Transverse colon (tissue), 4 donors: ENCODE measurements at regions not wholly inside any gene's neighbourhood (a gene's known extent, or its start where the extent isn't known, plus 50 kb on each side); places are given as distances from the start of the nearest gene placed in this dataset.

Experiments used
- EP300 ChIP-seq: sonication (generic); formaldehyde crosslinking; IDR thresholded peaks from one replicate; pipeline ENCODE4 v1.6.1; 2017; ENCODE audit warnings: antibody characterized with exemption, low read depth
- POLR2A ChIP-seq: fragments of 450-650 bp; IDR thresholded peaks from one replicate; pipeline ENCODE4 v1.6.1; 2016; ENCODE audit warnings: antibody characterized with exemption, mild to moderate bottlenecking, moderate library complexity
- POLR2AphosphoS5 ChIP-seq, 3 donors: sonication (generic); formaldehyde crosslinking; IDR thresholded peaks; one replicate each; pipeline ENCODE4 v1.6.1; 2016; ENCODE audit warnings: antibody characterized with exemption in 3 of 3
- TF ChIP-seq, protein P1 (sequence below), 5 experiments: fragments of 200-600 bp in 3 of 5; fragments of 450-650 bp in 2 of 5; sonication (generic) in 3 of 5; IDR thresholded peaks; 1 replicate in 2 of 5; 2 replicates in 3 of 5; pipeline ENCODE4 v1.5.1; 2016 to 2017; ENCODE audit warnings: antibody characterized with exemption in 5 of 5, inconsistent platforms in 3 of 5, mild to moderate bottlenecking in 2 of 5, moderate library complexity in 1 of 5

DNA sequence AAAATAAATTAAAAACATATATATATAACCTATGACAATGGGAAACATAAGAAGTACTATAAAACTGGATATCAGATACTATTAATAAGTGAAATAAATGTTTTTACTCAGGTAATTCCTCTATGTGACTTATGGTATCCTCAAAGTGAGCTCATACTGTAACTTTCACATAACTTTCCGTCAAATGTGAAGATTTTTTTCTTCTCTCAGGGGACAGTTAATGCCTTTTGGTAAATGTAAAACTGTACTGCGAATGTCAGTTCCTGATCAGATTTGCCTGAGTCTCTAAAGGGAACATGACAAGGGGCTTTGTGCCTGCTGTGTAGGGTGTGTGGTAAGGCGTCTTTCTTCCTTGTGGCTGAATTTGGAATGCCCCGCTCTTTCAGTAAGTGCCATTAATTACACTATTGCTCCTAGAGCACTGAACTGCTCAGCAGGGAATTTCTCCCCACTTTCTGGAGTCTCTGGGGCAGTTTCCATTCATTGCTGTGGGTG is 271.8 kb downstream of the PRL start:
- TF ChIP-seq POLR2A (no peak), EP300 (no peak), POLR2AphosphoS5 (IDR thresholded peaks at IDR 0.05) (no peak)
- TF ChIP-seq, protein P1, sequence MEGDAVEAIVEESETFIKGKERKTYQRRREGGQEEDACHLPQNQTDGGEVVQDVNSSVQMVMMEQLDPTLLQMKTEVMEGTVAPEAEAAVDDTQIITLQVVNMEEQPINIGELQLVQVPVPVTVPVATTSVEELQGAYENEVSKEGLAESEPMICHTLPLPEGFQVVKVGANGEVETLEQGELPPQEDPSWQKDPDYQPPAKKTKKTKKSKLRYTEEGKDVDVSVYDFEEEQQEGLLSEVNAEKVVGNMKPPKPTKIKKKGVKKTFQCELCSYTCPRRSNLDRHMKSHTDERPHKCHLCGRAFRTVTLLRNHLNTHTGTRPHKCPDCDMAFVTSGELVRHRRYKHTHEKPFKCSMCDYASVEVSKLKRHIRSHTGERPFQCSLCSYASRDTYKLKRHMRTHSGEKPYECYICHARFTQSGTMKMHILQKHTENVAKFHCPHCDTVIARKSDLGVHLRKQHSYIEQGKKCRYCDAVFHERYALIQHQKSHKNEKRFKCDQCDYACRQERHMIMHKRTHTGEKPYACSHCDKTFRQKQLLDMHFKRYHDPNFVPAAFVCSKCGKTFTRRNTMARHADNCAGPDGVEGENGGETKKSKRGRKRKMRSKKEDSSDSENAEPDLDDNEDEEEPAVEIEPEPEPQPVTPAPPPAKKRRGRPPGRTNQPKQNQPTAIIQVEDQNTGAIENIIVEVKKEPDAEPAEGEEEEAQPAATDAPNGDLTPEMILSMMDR (IDR thresholded peaks at IDR 0.05) = no peak
